VCaP (cell line): ENCODE measurements at regions not wholly inside any gene's neighbourhood (a gene's known extent, or its start where the extent isn't known, plus 50 kb on each side); places are given as distances from the start of the nearest gene placed in this dataset.
A peak's percentile ranks its signal among the peaks of the same experiment; 100 is the strongest.

Source experiments
- H3K27ac ChIP-seq: fragments of 450-650 bp; 2 replicates; pipeline ENCODE4 v1.5.1; 2017
- TF ChIP-seq, protein P1 (sequence below): fragments of 450-650 bp; conservative IDR thresholded peaks from 2 replicates; pipeline ENCODE4 v1.5.1; 2017; ENCODE audit warnings: mild to moderate bottlenecking, moderate library complexity

- no peak overlapping the region for H3K27ac ChIP-seq
- TF ChIP-seq, protein P1, sequence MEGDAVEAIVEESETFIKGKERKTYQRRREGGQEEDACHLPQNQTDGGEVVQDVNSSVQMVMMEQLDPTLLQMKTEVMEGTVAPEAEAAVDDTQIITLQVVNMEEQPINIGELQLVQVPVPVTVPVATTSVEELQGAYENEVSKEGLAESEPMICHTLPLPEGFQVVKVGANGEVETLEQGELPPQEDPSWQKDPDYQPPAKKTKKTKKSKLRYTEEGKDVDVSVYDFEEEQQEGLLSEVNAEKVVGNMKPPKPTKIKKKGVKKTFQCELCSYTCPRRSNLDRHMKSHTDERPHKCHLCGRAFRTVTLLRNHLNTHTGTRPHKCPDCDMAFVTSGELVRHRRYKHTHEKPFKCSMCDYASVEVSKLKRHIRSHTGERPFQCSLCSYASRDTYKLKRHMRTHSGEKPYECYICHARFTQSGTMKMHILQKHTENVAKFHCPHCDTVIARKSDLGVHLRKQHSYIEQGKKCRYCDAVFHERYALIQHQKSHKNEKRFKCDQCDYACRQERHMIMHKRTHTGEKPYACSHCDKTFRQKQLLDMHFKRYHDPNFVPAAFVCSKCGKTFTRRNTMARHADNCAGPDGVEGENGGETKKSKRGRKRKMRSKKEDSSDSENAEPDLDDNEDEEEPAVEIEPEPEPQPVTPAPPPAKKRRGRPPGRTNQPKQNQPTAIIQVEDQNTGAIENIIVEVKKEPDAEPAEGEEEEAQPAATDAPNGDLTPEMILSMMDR = no peak
Measured at GRCh38 chr10:130984686-130985085, 326.8 kb downstream of the TCERG1L start.

GRCh38 chr10:130985158-130985753, 326.3 kb downstream of the TCERG1L start:
- no peak overlapping the region for H3K27ac ChIP-seq
- TF ChIP-seq, protein P1 = no peak

GRCh38 chr10:130986846-130987245, 324.7 kb downstream of the TCERG1L start:
- TF ChIP-seq, protein P1 = no peak
- H3K27ac ChIP-seq = no peak overlapping the region

- TF ChIP-seq, protein P1 = no peak
- no peak overlapping the region for H3K27ac ChIP-seq
Measured at GRCh38 chr10:130987401-130987800, 324.1 kb downstream of the TCERG1L start.

- TF ChIP-seq, protein P1 = no peak
- H3K27ac ChIP-seq = peak overlapping the region; percentile 54
Measured at GRCh38 chr10:130989670-130990232, 321.8 kb downstream of the TCERG1L start.

DNA sequence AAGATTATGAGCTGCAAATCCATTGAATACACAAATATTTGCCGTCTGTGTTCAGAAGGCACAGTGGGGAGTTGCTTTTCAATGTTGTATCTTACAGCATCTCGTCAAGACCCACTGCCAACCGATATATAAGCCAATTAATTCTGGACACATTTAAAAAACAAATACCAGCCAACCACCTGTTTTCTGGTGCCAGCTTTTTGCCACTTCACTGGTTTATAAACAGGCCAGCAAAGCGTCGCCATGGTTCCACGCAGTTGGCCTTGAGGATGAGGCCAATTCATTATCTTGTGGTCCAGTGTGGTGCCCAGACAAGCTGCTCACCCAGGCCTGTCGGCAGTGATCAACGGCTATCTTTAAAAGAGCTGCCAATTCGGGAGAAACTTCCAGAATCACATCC, 321.0 kb downstream of the TCERG1L start:
- TF ChIP-seq, protein P1 = no peak
- H3K27ac ChIP-seq = peak overlapping the region; percentile 54

DNA sequence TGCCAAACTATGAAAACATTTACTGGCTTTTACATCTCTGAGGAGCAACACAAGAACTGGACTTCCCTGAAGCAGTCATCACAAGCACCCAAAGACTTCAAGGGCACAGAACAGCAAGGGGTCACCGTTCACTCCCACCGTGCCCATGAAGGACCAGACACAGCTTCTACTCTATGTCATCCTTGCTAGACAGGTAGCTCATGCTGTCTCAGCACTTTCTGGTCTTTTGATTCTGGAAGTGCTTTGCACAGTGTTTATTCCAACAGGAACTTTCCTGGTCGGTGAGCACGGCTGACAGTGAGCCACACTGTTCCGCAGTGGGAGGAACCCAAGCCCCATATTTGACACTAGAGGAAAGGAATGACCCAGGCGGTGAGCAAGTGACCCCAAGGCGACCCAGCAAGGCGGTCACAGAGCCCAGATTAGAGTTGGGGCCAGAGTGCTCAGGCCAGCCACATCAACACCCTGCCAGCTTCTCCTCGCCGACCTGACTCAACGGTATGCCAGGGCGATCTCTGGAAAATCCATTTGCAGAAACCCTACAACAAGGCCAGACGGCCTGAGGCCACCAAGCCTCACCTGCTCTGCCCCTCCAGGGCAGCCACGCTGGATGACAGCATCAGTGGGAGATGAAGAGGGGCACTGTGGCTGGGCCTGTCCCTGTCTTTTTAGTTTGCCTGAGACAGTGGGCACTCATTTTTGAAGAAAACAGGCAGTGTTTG, 318.6 kb downstream of the TCERG1L start:
- H3K27ac ChIP-seq = no peak overlapping the region
- TF ChIP-seq, protein P1 = no peak
